Calu3 (cell line): ENCODE measurements at regions not wholly inside any gene's neighbourhood (a gene's known extent, or its start where the extent isn't known, plus 50 kb on each side); places are given as distances from the start of the nearest gene placed in this dataset.

ENCODE experiments used
- BruUV-seq: library from RNA; stranded (reverse); fragments of 400-500 nt; replicated peaks from 2 replicates; lab custom pipeline; 2021; lab: Mats Ljungman, UMichigan
- CTCF ChIA-PET: fragments of 300-600 bp; sonication (Branson Sonifier 250); formaldehyde crosslinking; loops from one replicate; lab custom pipeline; 2022; ENCODE audit warnings: antibody characterized with exemption; lab: Charles Lee
- DNase-seq: peaks from one replicate; pipeline ENCODE4 v3.0.0; 2022
- H3K27ac Mint-ChIP-seq: one replicate; pipeline ENCODE4 v1.8.0; 2022; ENCODE audit warnings: mixed read lengths; ENCODE audit not compliant: unreplicated experiment
- H3K27me3 Mint-ChIP-seq: one replicate; pipeline ENCODE4 v1.8.0; 2022; ENCODE audit warnings: mixed read lengths; ENCODE audit not compliant: unreplicated experiment
- H3K36me3 Mint-ChIP-seq: one replicate; pipeline ENCODE4 v1.8.0; 2022; ENCODE audit warnings: mild to moderate bottlenecking, moderate library complexity, mixed read lengths; ENCODE audit not compliant: insufficient read depth, unreplicated experiment
- H3K4me1 Mint-ChIP-seq: one replicate; pipeline ENCODE4 v1.8.0; 2022; ENCODE audit warnings: mild to moderate bottlenecking, low read depth, mixed read lengths; ENCODE audit not compliant: unreplicated experiment
- H3K4me3 Mint-ChIP-seq: one replicate; pipeline ENCODE4 v1.8.0; 2022; ENCODE audit warnings: mild to moderate bottlenecking, low read depth, moderate library complexity, mixed read lengths; ENCODE audit not compliant: unreplicated experiment
- H3K9me3 Mint-ChIP-seq: one replicate; pipeline ENCODE4 v1.8.0; 2022; ENCODE audit warnings: low read depth, mixed read lengths; ENCODE audit not compliant: unreplicated experiment
- intact Hi-C: fragments of 100-400 bp; cut with micrococcal nuclease; formaldehyde crosslinking; loops from one replicate; pipeline ENCODE4 v1.10.0; 2022; ENCODE audit not compliant: unreplicated experiment
- TF ChIP-seq, protein P1 (sequence below): fragments of 200-600 bp; IDR thresholded peaks from one replicate; pipeline ENCODE4 v1.8.0; 2022; ENCODE audit warnings: antibody characterized with exemption; ENCODE audit not compliant: unreplicated experiment

GRCh38 chr6:140026546-140026945, 652.1 kb upstream of the CITED2 start:
- Mint-ChIP-seq H3K9me3 (no peaks in the 10 kb centered on the region), H3K4me3 (no peak overlapping the region), H3K27me3 (no peaks in the 10 kb centered on the region), H3K27ac (no peak overlapping the region), H3K36me3 (no peaks in the 10 kb centered on the region), H3K4me1 (no peaks in the 10 kb centered on the region)
- DNase-seq = no peak
- intact Hi-C loops = no loop called here
- no TSS peak for BruUV-seq
- CTCF ChIA-PET = no interaction called here
- TF ChIP-seq, protein P1, sequence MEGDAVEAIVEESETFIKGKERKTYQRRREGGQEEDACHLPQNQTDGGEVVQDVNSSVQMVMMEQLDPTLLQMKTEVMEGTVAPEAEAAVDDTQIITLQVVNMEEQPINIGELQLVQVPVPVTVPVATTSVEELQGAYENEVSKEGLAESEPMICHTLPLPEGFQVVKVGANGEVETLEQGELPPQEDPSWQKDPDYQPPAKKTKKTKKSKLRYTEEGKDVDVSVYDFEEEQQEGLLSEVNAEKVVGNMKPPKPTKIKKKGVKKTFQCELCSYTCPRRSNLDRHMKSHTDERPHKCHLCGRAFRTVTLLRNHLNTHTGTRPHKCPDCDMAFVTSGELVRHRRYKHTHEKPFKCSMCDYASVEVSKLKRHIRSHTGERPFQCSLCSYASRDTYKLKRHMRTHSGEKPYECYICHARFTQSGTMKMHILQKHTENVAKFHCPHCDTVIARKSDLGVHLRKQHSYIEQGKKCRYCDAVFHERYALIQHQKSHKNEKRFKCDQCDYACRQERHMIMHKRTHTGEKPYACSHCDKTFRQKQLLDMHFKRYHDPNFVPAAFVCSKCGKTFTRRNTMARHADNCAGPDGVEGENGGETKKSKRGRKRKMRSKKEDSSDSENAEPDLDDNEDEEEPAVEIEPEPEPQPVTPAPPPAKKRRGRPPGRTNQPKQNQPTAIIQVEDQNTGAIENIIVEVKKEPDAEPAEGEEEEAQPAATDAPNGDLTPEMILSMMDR = no peak

DNA sequence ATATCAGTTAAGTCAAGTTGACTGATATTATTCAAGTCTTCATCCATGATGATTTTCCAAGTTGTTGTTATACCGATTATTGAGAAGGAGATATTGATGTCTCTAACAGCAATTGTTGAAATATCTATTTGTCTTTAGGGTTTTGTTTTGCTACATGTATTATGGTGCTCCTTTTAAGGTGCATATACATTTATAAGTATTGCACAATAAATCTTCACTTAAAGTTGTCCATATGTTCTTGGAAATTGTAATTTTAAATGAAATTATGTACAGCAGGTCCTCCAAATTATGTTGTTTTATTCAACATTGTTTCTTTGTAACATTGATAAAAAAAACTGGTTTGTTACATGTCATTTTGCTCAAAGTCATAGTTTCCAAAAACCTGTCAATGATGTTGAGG, 650.7 kb upstream of the CITED2 start:
- no TSS peak for BruUV-seq
- H3K27me3 Mint-ChIP-seq = no peaks in the 10 kb centered on the region
- TF ChIP-seq, protein P1 = no peak
- H3K9me3 Mint-ChIP-seq = peaks cover 6% of the 10 kb centered on the region
- H3K27ac Mint-ChIP-seq = no peak overlapping the region
- H3K4me1 Mint-ChIP-seq = no peaks in the 10 kb centered on the region
- no peak for DNase-seq
- intact Hi-C loops = no loop called here
- H3K4me3 Mint-ChIP-seq = no peak overlapping the region
- no peaks in the 10 kb centered on the region for H3K36me3 Mint-ChIP-seq
- CTCF ChIA-PET = no interaction called here

DNA sequence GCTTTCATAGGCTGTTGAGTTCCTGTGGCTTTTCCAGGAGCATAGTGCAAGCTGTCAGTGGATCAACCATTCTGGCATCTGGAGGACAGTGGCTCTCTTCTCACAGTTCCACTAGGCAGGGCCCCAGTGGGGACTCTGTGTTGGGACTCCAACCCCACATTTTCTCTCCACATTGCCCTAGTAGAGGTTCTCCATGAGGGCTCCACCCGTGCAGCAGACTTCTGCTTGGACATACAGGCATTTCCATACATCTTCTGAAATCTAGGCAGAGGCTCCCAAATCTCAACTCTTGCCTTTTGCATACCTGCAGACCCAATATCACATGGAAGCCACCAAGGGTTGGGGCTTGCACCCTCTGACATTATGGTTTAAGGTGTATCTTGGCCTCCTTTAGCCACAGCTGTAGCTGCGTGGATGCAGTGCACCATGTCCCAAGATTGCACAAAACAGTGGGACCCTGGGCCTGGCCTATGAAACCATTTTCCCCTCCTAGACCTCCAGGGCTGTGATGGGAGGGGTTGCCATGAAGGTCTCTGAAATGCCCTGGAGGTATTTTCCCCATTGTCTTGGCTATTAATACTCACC, 645.9 kb upstream of the CITED2 start:
- TF ChIP-seq, protein P1 = no peak
- intact Hi-C loops = no loop called here
- no TSS peak for BruUV-seq

GRCh38 chr6:140018588-140018987, 644.1 kb upstream of the CITED2 start:
- Mint-ChIP-seq H3K27ac (no peak overlapping the region), H3K4me3 (no peak overlapping the region), H3K9me3 (peaks cover 15% of the 10 kb centered on the region), H3K27me3 (no peaks in the 10 kb centered on the region), H3K36me3 (no peaks in the 10 kb centered on the region), H3K4me1 (no peaks in the 10 kb centered on the region)
- TF ChIP-seq, protein P1 = no peak
- CTCF ChIA-PET = no interaction called here
- no TSS peak for BruUV-seq
- intact Hi-C loops = no loop called here
- DNase-seq = no peak

More for the DNA sequence above, 645.9 kb upstream of the CITED2 start:
- no peak overlapping the region for H3K4me3 Mint-ChIP-seq
- peaks cover 12% of the 10 kb centered on the region for H3K9me3 Mint-ChIP-seq
- no peak overlapping the region for H3K27ac Mint-ChIP-seq
- no peaks in the 10 kb centered on the region for H3K27me3 Mint-ChIP-seq
- no peak for DNase-seq
- H3K4me1 Mint-ChIP-seq = no peaks in the 10 kb centered on the region
- H3K36me3 Mint-ChIP-seq = no peaks in the 10 kb centered on the region
- CTCF ChIA-PET = no interaction called here
